A549 (cell line): ENCODE measurements at regions not wholly inside any gene's neighbourhood (a gene's known extent, or its start where the extent isn't known, plus 50 kb on each side); places are given as distances from the start of the nearest gene placed in this dataset.

ENCODE experiments used
- ATAC-seq, 2 experiments: fragments of 200-7000 bp in 1 of 2; fragments of >200 bp in 1 of 2; cut with Nextera tagmentation in 1 of 2; cut with Tn5 transposase in 1 of 2; 3 replicates each; pipeline versions ENCODE4 v1.8.0 to v1.9.1; 2018 to 2020; ENCODE audit warnings: mild to moderate bottlenecking in 1 of 2, moderate library complexity in 1 of 2
- CTCF ChIA-PET: fragments of 300-600 bp; sonication (Branson Sonifier 250); formaldehyde crosslinking; extraction: SDS; loops from one replicate; lab custom pipeline; 2021; ENCODE audit warnings: antibody characterized with exemption, inconsistent platforms; lab: Yijun Ruan, JAX
- POLR2A ChIA-PET: fragments of 350-600 bp; formaldehyde crosslinking; extraction: SDS; loops from one replicate; lab custom pipeline; 2021; ENCODE audit warnings: antibody characterized with exemption, inconsistent platforms; lab: Yijun Ruan, JAX
- DNase-seq, 2 experiments: peaks; one replicate each; pipeline versions ENCODE4 v3.0.0 to v3.0.0-alpha.2; 2011 to 2016; ENCODE audit warnings: low read depth in 1 of 2, low spot score in 1 of 2
- FAIRE-seq: peaks from 2 replicates; lab custom pipeline; 2011; peaks lifted over from hg19 to GRCh38; lab: Jason Lieb, UNC
- H3K27ac ChIP-seq, 2 experiments: fragments of >200 bp; sonication (Bioruptor Twin); formaldehyde crosslinking; 3 replicates each; pipeline ENCODE4 v1.5.1; 2016 to 2017
- H3K4me1 ChIP-seq: fragments of >200 bp; sonication (Bioruptor Twin); formaldehyde crosslinking; 3 replicates; pipeline ENCODE4 v1.6.1; 2016
- H3K4me2 ChIP-seq: fragments of >200 bp; sonication (Bioruptor Twin); formaldehyde crosslinking; 3 replicates; pipeline ENCODE4 v1.6.1; 2016
- H3K4me3 ChIP-seq: fragments of >200 bp; sonication (Bioruptor Twin); formaldehyde crosslinking; 3 replicates; pipeline ENCODE4 v1.5.1; 2016
- H3K9me3 ChIP-seq: fragments of >200 bp; sonication (Bioruptor Twin); formaldehyde crosslinking; 3 replicates; pipeline ENCODE4 v1.6.1; 2016
- CHD4 ChIP-seq: fragments of 200-600 bp; sonication (generic); IDR thresholded peaks from 2 replicates; pipeline ENCODE4 v1.6.1; 2016; ENCODE audit warnings: antibody characterized with exemption, mild to moderate bottlenecking, borderline replicate concordance
- EHMT2 ChIP-seq: fragments of 200-600 bp; sonication (generic); IDR thresholded peaks from 2 replicates; pipeline ENCODE4 v1.6.1; 2016; ENCODE audit warnings: antibody characterized with exemption, low read depth, mild to moderate bottlenecking, moderate library complexity
- FOSB ChIP-seq: fragments of 250-450 bp; sonication (Bioruptor Pico); IDR thresholded peaks from 2 replicates; pipeline ENCODE4 v1.5.0; 2020; ENCODE audit warnings: mild to moderate bottlenecking, moderate library complexity
- GATA3 ChIP-seq: IDR thresholded peaks from 2 replicates; pipeline ENCODE4 v1.6.1; 2012; ENCODE audit warnings: borderline replicate concordance
- HOXA7 ChIP-seq: fragments of 250-450 bp; sonication (Bioruptor Pico); IDR thresholded peaks from 2 replicates; pipeline ENCODE4 v1.5.0; 2020; ENCODE audit warnings: mild to moderate bottlenecking, moderate library complexity
- HOXB5 ChIP-seq: fragments of 250-450 bp; sonication (Bioruptor Pico); IDR thresholded peaks from 2 replicates; pipeline ENCODE4 v1.5.0; 2020; ENCODE audit warnings: mild to moderate bottlenecking, moderate library complexity
- JUN ChIP-seq, 2 experiments: fragments of >200 bp; sonication (Bioruptor Twin); formaldehyde crosslinking; IDR thresholded peaks; 2 replicates in 1 of 2; 3 replicates in 1 of 2; pipeline ENCODE4 v1.6.1; 2016 to 2017
- JUNB ChIP-seq: fragments of >200 bp; sonication (Bioruptor Twin); formaldehyde crosslinking; IDR thresholded peaks from 2 replicates; pipeline ENCODE4 v1.6.1; 2016
- KDM1A ChIP-seq: fragments of 200-600 bp; sonication (generic); IDR thresholded peaks from 2 replicates; pipeline ENCODE4 v1.6.1; 2016; ENCODE audit warnings: low read depth, mild to moderate bottlenecking
- NFE2L2 ChIP-seq: fragments of 150-350 bp; conservative IDR thresholded peaks from 2 replicates; pipeline ENCODE4 v1.6.1; 2014; ENCODE audit warnings: low read length
- RAD21 ChIP-seq, 2 experiments: fragments of >200 bp in 1 of 2; sonication (Bioruptor Twin) in 1 of 2; formaldehyde crosslinking in 1 of 2; IDR thresholded peaks in 1 of 2; conservative IDR thresholded peaks in 1 of 2; 2 replicates in 1 of 2; 3 replicates in 1 of 2; pipeline ENCODE4 v1.6.1; 2012 to 2018; ENCODE audit warnings: inconsistent platforms in 1 of 2
- SMC3 ChIP-seq: fragments of >200 bp; sonication (Bioruptor Twin); formaldehyde crosslinking; IDR thresholded peaks from 3 replicates; pipeline ENCODE4 v1.6.1; 2018; ENCODE audit warnings: inconsistent platforms
- TFCP2L1 ChIP-seq: fragments of 250-450 bp; sonication (Bioruptor Pico); IDR thresholded peaks from 2 replicates; pipeline ENCODE4 v1.5.0; 2021; ENCODE audit warnings: mild to moderate bottlenecking
- TP53 ChIP-seq: fragments of 250-450 bp; sonication (Bioruptor Pico); IDR thresholded peaks from 2 replicates; pipeline ENCODE4 v1.5.0; 2021; ENCODE audit warnings: mild to moderate bottlenecking, moderate library complexity
- ZC3H11A ChIP-seq: fragments of 450-650 bp; IDR thresholded peaks from 2 replicates; pipeline ENCODE4 v1.6.1; 2014; ENCODE audit warnings: antibody characterized with exemption, mild to moderate bottlenecking
- ZFP36 ChIP-seq: fragments of 450-650 bp; IDR thresholded peaks from 2 replicates; pipeline ENCODE4 v1.6.1; 2014; ENCODE audit warnings: borderline replicate concordance; ENCODE audit not compliant: partially characterized antibody
- WGBS: methylation state at CpG from one replicate; pipeline ENCODE4 v1.1.6; 2017; ENCODE audit errors: missing lambda C conversion rate; 5-methylcytosine and 5-hydroxymethylcytosine counted together
- TF ChIP-seq, protein P1 (sequence below): IDR thresholded peaks from 2 replicates; pipeline ENCODE4 v1.6.1; 2012
- TF ChIP-seq, protein P2 (sequence below): fragments of 200-600 bp; sonication (generic); IDR thresholded peaks from 2 replicates; pipeline ENCODE4 v1.6.1; 2016; ENCODE audit warnings: antibody characterized with exemption, mild to moderate bottlenecking, moderate library complexity
- TF ChIP-seq, protein P3 (sequence below): IDR thresholded peaks from 2 replicates; pipeline ENCODE4 v1.6.1; 2012
- TF ChIP-seq, protein P4 (sequence below): fragments of >200 bp; sonication (Bioruptor Twin); formaldehyde crosslinking; IDR thresholded peaks from 3 replicates; pipeline ENCODE4 v1.5.1; 2016

DNA sequence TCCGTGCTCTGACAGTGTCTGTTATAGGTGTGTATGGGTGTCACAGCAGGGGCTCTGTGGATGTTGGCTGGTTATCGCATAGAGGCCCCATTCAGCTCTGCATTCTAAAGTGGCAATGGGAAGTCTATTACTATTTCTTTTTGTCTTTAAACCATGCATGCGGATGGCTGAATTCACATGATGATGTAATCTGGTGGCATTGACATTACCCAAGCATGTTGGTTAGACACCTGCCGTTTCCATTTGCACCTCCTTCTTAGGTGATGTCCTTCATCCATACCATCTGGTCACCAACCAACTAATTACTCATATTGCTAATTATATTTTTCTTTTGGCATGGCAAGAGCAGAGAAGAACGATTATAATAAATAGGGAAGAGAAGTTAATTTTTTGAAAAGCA, 270.8 kb upstream of the RGS6 start:
- H3K4me2 ChIP-seq = no peak overlapping the region
- ChIA-PET POLR2A (no interaction called here), CTCF (no interaction called here)
- H3K9me3 ChIP-seq = no peaks in the 10 kb centered on the region
- H3K4me3 ChIP-seq = no peak overlapping the region
- ATAC-seq = no peak
- DNase-seq = no peak
- TF ChIP-seq TP53 (no peak), RAD21 (conservative IDR thresholded peaks at IDR 0.05 in 1 of 2, IDR thresholded peaks at IDR 0.05 in 1 of 2) (no peak), CHD4 (no peak), GATA3 (no peak)
- TF ChIP-seq, all 56 proteins: peak for 0
- Histone ChIP-seq H3K4me1 (peaks cover 12% of the 10 kb centered on the region), H3K27ac (no peak overlapping the region)
- WGBS = 75% methylated on average over 5 of the region's 5 CpGs
- no peak for FAIRE-seq

DNA sequence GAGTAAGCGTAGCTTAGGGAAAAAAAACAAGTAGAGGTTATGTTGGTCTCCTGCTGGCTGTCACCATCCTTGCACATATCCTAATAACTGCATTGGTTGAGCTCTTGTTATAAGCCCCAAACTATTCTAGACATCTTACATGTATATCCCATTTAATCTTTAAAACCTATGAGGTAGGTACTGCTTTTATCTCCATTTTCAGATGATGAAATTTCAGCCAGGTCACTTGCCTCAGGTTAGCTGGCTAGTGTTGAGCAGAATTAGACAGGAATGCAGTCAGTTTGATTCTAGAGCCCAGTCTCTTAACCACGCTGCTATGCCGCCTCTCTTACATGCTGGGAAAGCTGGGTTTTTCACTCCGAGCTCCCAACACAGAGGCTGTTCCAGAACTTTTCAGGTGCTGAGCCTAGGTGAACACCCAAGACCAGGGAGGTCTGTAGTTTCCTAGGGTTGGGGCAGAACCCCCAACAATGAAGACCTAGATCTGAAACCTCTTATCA, 269.9 kb upstream of the RGS6 start:
- Histone ChIP-seq H3K9me3 (no peaks in the 10 kb centered on the region), H3K4me3 (no peak overlapping the region), H3K27ac (no peak overlapping the region), H3K4me1 (peaks cover 12% of the 10 kb centered on the region), H3K4me2 (no peak overlapping the region)
- ChIA-PET POLR2A (no interaction called here), CTCF (interaction anchor here (0.5 to 1.1 kb wide), 4 partner anchors 8 to 524 kb away, joined by 3 read pairs; no protein-coding TSS in a partner anchor)
- ATAC-seq (no peak), FAIRE-seq (no peak), DNase-seq (no peak)
- TF ChIP-seq, protein P1, sequence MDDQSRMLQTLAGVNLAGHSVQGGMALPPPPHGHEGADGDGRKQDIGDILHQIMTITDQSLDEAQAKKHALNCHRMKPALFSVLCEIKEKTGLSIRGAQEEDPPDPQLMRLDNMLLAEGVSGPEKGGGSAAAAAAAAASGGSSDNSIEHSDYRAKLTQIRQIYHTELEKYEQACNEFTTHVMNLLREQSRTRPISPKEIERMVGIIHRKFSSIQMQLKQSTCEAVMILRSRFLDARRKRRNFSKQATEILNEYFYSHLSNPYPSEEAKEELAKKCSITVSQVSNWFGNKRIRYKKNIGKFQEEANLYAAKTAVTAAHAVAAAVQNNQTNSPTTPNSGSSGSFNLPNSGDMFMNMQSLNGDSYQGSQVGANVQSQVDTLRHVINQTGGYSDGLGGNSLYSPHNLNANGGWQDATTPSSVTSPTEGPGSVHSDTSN = no peak
- no peak for TF ChIP-seq ZC3H11A
- no peak for TF ChIP-seq SMC3
- no peak for TF ChIP-seq TFCP2L1 (CRISPR knock-in tag)
- no peak for TF ChIP-seq NFE2L2
- WGBS = 89% methylated on average over 4 of the region's 4 CpGs

DNA sequence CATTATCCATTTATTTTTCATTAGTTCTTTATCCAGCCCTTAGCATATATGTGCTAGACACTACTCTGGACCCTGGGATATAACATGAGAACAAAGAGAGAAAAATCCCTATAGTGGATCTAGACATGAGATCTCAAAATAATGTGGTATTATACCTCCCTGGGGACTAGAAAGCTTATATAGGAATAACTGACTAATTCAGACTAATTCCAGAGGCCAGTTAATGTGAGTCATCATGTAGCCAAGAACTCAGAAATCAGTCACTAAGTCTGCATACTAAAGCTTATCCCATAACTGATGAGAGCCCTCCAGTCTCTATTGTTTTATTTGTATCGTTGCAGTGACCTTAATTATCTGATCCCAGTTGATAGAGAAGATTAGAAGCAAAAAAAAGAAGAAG, 267.1 kb upstream of the RGS6 start:
- no peaks in the 10 kb centered on the region for H3K4me1 ChIP-seq
- POLR2A ChIA-PET = no interaction called here
- ATAC-seq = no peak
- FAIRE-seq = no peak
- H3K9me3 ChIP-seq = no peaks in the 10 kb centered on the region
- CTCF ChIA-PET = interaction anchor here (1.3 to 2.0 kb wide), 2 partner anchors 10 to 87 kb away, joined by 3 to 5 read pairs; no protein-coding TSS in a partner anchor
- H3K27ac ChIP-seq = no peak overlapping the region
- no peak for TF ChIP-seq JUN (IDR thresholded peaks at IDR 0.05)
- TF ChIP-seq, protein P2, sequence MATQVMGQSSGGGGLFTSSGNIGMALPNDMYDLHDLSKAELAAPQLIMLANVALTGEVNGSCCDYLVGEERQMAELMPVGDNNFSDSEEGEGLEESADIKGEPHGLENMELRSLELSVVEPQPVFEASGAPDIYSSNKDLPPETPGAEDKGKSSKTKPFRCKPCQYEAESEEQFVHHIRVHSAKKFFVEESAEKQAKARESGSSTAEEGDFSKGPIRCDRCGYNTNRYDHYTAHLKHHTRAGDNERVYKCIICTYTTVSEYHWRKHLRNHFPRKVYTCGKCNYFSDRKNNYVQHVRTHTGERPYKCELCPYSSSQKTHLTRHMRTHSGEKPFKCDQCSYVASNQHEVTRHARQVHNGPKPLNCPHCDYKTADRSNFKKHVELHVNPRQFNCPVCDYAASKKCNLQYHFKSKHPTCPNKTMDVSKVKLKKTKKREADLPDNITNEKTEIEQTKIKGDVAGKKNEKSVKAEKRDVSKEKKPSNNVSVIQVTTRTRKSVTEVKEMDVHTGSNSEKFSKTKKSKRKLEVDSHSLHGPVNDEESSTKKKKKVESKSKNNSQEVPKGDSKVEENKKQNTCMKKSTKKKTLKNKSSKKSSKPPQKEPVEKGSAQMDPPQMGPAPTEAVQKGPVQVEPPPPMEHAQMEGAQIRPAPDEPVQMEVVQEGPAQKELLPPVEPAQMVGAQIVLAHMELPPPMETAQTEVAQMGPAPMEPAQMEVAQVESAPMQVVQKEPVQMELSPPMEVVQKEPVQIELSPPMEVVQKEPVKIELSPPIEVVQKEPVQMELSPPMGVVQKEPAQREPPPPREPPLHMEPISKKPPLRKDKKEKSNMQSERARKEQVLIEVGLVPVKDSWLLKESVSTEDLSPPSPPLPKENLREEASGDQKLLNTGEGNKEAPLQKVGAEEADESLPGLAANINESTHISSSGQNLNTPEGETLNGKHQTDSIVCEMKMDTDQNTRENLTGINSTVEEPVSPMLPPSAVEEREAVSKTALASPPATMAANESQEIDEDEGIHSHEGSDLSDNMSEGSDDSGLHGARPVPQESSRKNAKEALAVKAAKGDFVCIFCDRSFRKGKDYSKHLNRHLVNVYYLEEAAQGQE = no peak
- no peak for DNase-seq
- no peak overlapping the region for H3K4me3 ChIP-seq
- 32% methylated on average over 1 of the region's 1 CpG for WGBS
- no peak overlapping the region for H3K4me2 ChIP-seq

DNA sequence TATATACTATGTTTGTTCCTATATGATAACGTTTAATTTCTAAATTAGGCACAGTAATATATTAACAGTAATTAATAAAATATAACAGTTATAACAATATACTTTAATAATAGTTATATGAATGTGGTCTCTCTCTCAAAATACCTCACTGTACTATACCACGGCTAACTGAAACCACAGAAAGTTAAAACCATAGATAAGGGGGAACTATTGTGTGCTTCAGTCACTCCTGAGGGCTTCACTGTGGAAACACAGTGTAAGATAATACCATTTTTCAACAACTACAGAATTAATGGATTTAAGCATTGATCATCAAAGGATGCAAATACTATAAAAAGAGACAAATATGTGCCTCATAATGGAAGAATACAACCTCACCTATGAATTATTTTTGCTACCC, 266.4 kb upstream of the RGS6 start:
- H3K4me1 ChIP-seq = no peaks in the 10 kb centered on the region
- H3K27ac ChIP-seq = no peak overlapping the region
- no peaks in the 10 kb centered on the region for H3K9me3 ChIP-seq
- H3K4me3 ChIP-seq = no peak overlapping the region
- ATAC-seq (no peak), FAIRE-seq (no peak), DNase-seq (no peak)
- 50% methylated on average over 2 of the region's 2 CpGs for WGBS
- no peak overlapping the region for H3K4me2 ChIP-seq
- POLR2A ChIA-PET = no interaction called here
- CTCF ChIA-PET = interaction anchor here (1.3 to 2.0 kb wide), 2 partner anchors 10 to 87 kb away, joined by 3 to 5 read pairs; no protein-coding TSS in a partner anchor
- no peak for TF ChIP-seq ZC3H11A
- TF ChIP-seq HOXA7 (CRISPR knock-in tag) = no peak
- no peak for TF ChIP-seq ZFP36
- TF ChIP-seq FOSB (CRISPR knock-in tag) = no peak
- TF ChIP-seq JUNB = no peak
- TF ChIP-seq SMC3 = no peak
- TF ChIP-seq KDM1A = no peak
- TF ChIP-seq, protein P3, sequence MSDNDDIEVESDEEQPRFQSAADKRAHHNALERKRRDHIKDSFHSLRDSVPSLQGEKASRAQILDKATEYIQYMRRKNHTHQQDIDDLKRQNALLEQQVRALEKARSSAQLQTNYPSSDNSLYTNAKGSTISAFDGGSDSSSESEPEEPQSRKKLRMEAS = no peak
- TF ChIP-seq, protein P2 = no peak
- no peak for TF ChIP-seq TP53
- no peak for TF ChIP-seq EHMT2
- TF ChIP-seq HOXB5 (CRISPR knock-in tag) = no peak
- TF ChIP-seq, protein P4, sequence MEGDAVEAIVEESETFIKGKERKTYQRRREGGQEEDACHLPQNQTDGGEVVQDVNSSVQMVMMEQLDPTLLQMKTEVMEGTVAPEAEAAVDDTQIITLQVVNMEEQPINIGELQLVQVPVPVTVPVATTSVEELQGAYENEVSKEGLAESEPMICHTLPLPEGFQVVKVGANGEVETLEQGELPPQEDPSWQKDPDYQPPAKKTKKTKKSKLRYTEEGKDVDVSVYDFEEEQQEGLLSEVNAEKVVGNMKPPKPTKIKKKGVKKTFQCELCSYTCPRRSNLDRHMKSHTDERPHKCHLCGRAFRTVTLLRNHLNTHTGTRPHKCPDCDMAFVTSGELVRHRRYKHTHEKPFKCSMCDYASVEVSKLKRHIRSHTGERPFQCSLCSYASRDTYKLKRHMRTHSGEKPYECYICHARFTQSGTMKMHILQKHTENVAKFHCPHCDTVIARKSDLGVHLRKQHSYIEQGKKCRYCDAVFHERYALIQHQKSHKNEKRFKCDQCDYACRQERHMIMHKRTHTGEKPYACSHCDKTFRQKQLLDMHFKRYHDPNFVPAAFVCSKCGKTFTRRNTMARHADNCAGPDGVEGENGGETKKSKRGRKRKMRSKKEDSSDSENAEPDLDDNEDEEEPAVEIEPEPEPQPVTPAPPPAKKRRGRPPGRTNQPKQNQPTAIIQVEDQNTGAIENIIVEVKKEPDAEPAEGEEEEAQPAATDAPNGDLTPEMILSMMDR = no peak
